ENCODE measurements at regions not wholly inside any gene's neighbourhood (a gene's known extent, or its start where the extent isn't known, plus 50 kb on each side); places are given as distances from the start of the nearest gene placed in this dataset.

DNA sequence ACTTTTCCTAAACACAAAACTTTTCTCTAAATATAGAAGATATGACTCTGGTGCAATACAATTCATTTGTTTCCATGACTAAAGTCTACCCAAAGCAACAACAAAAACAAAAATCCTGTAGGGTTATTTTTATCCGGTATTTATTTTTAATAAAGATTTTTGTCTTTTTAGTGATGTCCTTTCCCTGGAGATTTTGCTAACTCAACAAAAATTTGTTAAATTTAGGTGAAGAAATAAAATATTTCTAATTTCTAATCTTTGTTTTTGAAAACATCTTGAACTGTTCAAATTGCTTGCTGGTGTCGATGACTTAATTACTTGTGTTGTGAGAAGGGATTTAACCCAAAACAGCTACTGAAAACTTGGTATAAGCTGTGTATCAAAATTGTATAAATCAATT lies 741.8 kb downstream of the HDGFL1 start:
- no peaks in the 10 kb centered on the region for H3K79me2 ChIP-seq (ENCODE audit: low read depth)
- H3K36me3 Mint-ChIP-seq = no peaks in the 10 kb centered on the region
- H3K4me1 ChIP-seq = no peaks in the 10 kb centered on the region
- H3K4me3 ChIP-seq = no peak overlapping the region
- H3K9ac ChIP-seq = no peak overlapping the region
- H2AFZ ChIP-seq (replicated peaks) = no peak overlapping the region
- no peaks in the 10 kb centered on the region for H3K9me3 Mint-ChIP-seq
- H3K4me1 Mint-ChIP-seq = no peaks in the 10 kb centered on the region
- H3K27ac Mint-ChIP-seq = no peak overlapping the region
- H3K4me3 Mint-ChIP-seq = no peak overlapping the region
- no peak for TF ChIP-seq EZH2phosphoT487 (IDR thresholded peaks at IDR 0.05)
- TF ChIP-seq EZH2 (IDR thresholded peaks at IDR 0.05) = no peak
- TF ChIP-seq, protein P1, sequence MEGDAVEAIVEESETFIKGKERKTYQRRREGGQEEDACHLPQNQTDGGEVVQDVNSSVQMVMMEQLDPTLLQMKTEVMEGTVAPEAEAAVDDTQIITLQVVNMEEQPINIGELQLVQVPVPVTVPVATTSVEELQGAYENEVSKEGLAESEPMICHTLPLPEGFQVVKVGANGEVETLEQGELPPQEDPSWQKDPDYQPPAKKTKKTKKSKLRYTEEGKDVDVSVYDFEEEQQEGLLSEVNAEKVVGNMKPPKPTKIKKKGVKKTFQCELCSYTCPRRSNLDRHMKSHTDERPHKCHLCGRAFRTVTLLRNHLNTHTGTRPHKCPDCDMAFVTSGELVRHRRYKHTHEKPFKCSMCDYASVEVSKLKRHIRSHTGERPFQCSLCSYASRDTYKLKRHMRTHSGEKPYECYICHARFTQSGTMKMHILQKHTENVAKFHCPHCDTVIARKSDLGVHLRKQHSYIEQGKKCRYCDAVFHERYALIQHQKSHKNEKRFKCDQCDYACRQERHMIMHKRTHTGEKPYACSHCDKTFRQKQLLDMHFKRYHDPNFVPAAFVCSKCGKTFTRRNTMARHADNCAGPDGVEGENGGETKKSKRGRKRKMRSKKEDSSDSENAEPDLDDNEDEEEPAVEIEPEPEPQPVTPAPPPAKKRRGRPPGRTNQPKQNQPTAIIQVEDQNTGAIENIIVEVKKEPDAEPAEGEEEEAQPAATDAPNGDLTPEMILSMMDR (IDR thresholded peaks at IDR 0.05) = no peak
- no peak for DNase-seq (ENCODE audit: low spot score)
- H3K9me3 ChIP-seq (ENCODE audit: low read depth) = no peaks in the 10 kb centered on the region
- no peak overlapping the region for H3K27ac ChIP-seq
- H3K36me3 ChIP-seq = no peaks in the 10 kb centered on the region
- no peaks in the 10 kb centered on the region for H4K20me1 ChIP-seq (ENCODE audit: low read depth)
- no peaks in the 10 kb centered on the region for H3F3A ChIP-seq (ENCODE audit: low read depth)
- peaks cover 2% of the 10 kb centered on the region for H3K27me3 Mint-ChIP-seq (ENCODE audit: insufficient read depth, low read depth)
- no peaks in the 10 kb centered on the region for H3K27me3 ChIP-seq
- no peak overlapping the region for H3K4me2 ChIP-seq

DNA sequence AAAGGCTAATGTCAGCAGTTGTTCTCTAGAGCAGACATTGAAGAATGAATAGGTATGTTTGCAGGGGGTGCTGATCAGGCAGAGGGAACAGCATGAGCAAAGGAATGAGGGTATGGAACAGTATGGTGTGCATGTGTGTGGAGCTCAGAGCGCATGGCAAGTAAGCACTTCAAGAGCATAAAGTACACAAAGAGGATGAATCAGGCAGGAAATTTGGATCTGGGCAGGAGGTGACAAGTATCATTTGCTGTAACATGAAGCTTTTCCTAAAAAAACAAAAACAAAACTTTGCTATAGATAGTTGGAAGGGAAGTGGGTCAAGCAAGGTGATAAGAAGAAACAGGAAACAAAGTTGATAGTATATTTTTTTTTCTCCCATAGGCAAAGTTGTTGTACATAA lies 746.8 kb downstream of the HDGFL1 start:
- H3K4me1 Mint-ChIP-seq = no peaks in the 10 kb centered on the region

DNA sequence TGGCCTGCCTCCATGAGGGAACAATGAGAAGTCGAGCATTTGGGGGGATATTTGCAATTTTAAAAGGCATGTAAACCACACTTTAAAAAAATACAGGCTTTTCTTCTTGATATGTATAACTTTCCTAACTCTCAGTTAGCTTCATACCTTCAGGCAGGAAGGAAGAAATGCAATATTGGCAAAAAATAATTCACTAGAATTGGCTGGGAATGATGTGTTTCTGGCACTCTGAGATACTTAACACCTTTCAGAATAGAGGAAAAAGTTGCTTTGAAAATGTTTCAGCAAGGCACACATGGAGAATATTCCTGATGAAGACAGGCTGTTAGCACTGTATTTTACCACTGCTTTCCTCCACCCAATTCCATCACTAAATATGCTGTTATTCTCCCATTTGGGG lies 747.6 kb downstream of the HDGFL1 start:
- Histone ChIP-seq H3K27me3 (no peaks in the 10 kb centered on the region), H3F3A (ENCODE audit: low read depth) (no peaks in the 10 kb centered on the region), H3K36me3 (no peaks in the 10 kb centered on the region), H3K4me3 (no peak overlapping the region), H3K9ac (no peak overlapping the region), H3K9me3 (ENCODE audit: low read depth) (no peaks in the 10 kb centered on the region), H3K4me1 (no peaks in the 10 kb centered on the region), H3K27ac (no peak overlapping the region), H3K4me2 (no peak overlapping the region), H4K20me1 (ENCODE audit: low read depth) (no peaks in the 10 kb centered on the region), H2AFZ (replicated peaks) (no peak overlapping the region), H3K79me2 (ENCODE audit: low read depth) (no peaks in the 10 kb centered on the region)
- H3K4me1 Mint-ChIP-seq = no peaks in the 10 kb centered on the region
- H3K9me3 Mint-ChIP-seq = no peaks in the 10 kb centered on the region
- no peak overlapping the region for H3K4me3 Mint-ChIP-seq
- DNase-seq (ENCODE audit: low spot score) = no peak
- TF ChIP-seq, protein P1 (IDR thresholded peaks at IDR 0.05) = no peak
- H3K27ac Mint-ChIP-seq = no peak overlapping the region
- no peaks in the 10 kb centered on the region for H3K27me3 Mint-ChIP-seq (ENCODE audit: insufficient read depth, low read depth)
- H3K36me3 Mint-ChIP-seq = no peaks in the 10 kb centered on the region

More for the DNA sequence above, 746.8 kb downstream of the HDGFL1 start:
- no peaks in the 10 kb centered on the region for H3K9me3 Mint-ChIP-seq
- TF ChIP-seq, protein P1 (IDR thresholded peaks at IDR 0.05) = no peak
- TF ChIP-seq EZH2 (IDR thresholded peaks at IDR 0.05) = no peak
- no peak for TF ChIP-seq EZH2phosphoT487 (IDR thresholded peaks at IDR 0.05)
- Histone ChIP-seq H3K79me2 (ENCODE audit: low read depth) (no peaks in the 10 kb centered on the region), H3K27me3 (no peaks in the 10 kb centered on the region), H3K4me1 (no peaks in the 10 kb centered on the region), H3K9me3 (ENCODE audit: low read depth) (no peaks in the 10 kb centered on the region), H3K36me3 (no peaks in the 10 kb centered on the region), H3K27ac (no peak overlapping the region), H3K4me3 (no peak overlapping the region), H4K20me1 (ENCODE audit: low read depth) (no peaks in the 10 kb centered on the region), H2AFZ (replicated peaks) (no peak overlapping the region), H3F3A (ENCODE audit: low read depth) (no peaks in the 10 kb centered on the region), H3K4me2 (no peak overlapping the region), H3K9ac (no peak overlapping the region)
- DNase-seq (ENCODE audit: low spot score) = no peak
- no peak overlapping the region for H3K27ac Mint-ChIP-seq
- no peaks in the 10 kb centered on the region for H3K27me3 Mint-ChIP-seq (ENCODE audit: insufficient read depth, low read depth)
- no peaks in the 10 kb centered on the region for H3K36me3 Mint-ChIP-seq
- no peak overlapping the region for H3K4me3 Mint-ChIP-seq

DNA sequence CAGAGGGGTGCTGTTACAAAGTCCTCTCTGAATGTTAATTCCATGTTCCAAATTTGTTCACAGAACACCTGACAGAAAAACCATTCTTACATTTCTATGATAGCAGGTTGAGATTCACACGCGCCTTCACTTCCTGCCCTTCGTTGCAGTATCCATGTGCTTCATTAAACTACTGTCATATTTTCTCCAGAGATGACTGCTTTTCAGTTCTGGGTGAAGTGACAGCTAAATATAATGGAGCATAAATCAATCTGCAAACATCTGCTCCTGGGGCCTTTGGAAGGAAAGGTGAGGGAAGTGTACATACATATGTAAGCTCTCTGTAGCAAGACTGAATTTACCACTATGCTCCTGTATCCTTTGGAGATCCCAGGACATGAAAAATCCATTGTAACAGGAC lies 750.2 kb downstream of the HDGFL1 start:
- Histone ChIP-seq H3K79me2 (ENCODE audit: low read depth) (no peaks in the 10 kb centered on the region), H3K27ac (no peak overlapping the region), H2AFZ (replicated peaks) (no peak overlapping the region), H3K9me3 (ENCODE audit: low read depth) (no peaks in the 10 kb centered on the region), H3K4me1 (no peaks in the 10 kb centered on the region), H3K36me3 (no peaks in the 10 kb centered on the region), H3K9ac (no peak overlapping the region), H4K20me1 (ENCODE audit: low read depth) (no peaks in the 10 kb centered on the region), H3K27me3 (no peaks in the 10 kb centered on the region), H3K4me3 (no peak overlapping the region), H3F3A (ENCODE audit: low read depth) (no peaks in the 10 kb centered on the region), H3K4me2 (no peak overlapping the region)
- no peaks in the 10 kb centered on the region for H3K4me1 Mint-ChIP-seq
- no peaks in the 10 kb centered on the region for H3K9me3 Mint-ChIP-seq
- DNase-seq (ENCODE audit: low spot score) = no peak
- H3K36me3 Mint-ChIP-seq = no peaks in the 10 kb centered on the region
- TF ChIP-seq, protein P1 (IDR thresholded peaks at IDR 0.05) = no peak
- no peak for TF ChIP-seq EZH2 (IDR thresholded peaks at IDR 0.05)
- TF ChIP-seq EZH2phosphoT487 (IDR thresholded peaks at IDR 0.05) = no peak
- no peak overlapping the region for H3K27ac Mint-ChIP-seq
- H3K4me3 Mint-ChIP-seq = no peak overlapping the region
- H3K27me3 Mint-ChIP-seq (ENCODE audit: insufficient read depth, low read depth) = no peaks in the 10 kb centered on the region

Data from neural progenitor cell (in vitro differentiated cells).